ENCODE measurements at regions not wholly inside any gene's neighbourhood (a gene's known extent, or its start where the extent isn't known, plus 50 kb on each side); places are given as distances from the start of the nearest gene placed in this dataset.

- TF ChIP-seq CTCF (IDR thresholded peaks at IDR 0.05; ENCODE audit: low read depth, low read length), result no peak
- TF ChIP-seq POLR2A (IDR thresholded peaks at IDR 0.05; ENCODE audit: extremely low read depth, insufficient read length), result no peak
- no peak for TF ChIP-seq MYC (IDR thresholded peaks at IDR 0.05; ENCODE audit: low read depth, low read length)
- TF ChIP-seq MAX (IDR thresholded peaks at IDR 0.05; ENCODE audit: low read depth, low read length), result no peak
- H3K4me3 ChIP-seq (ENCODE audit: low read depth, low read length), result no peak overlapping the region
- DNase-seq (ENCODE audit: low read depth), result no peak
Observed at GRCh38 chr3:94887065-94887464, 824.2 kb downstream of the NSUN3 start.

GRCh38 chr3:94896994-94897393, 834.1 kb downstream of the NSUN3 start:
- DNase-seq (ENCODE audit: low read depth), result no peak
- no peak for TF ChIP-seq MYC (IDR thresholded peaks at IDR 0.05; ENCODE audit: low read depth, low read length)
- TF ChIP-seq POLR2A (IDR thresholded peaks at IDR 0.05; ENCODE audit: extremely low read depth, insufficient read length), result no peak
- no peak for TF ChIP-seq CTCF (IDR thresholded peaks at IDR 0.05; ENCODE audit: low read depth, low read length)
- TF ChIP-seq MAX (IDR thresholded peaks at IDR 0.05; ENCODE audit: low read depth, low read length), result no peak
- H3K4me3 ChIP-seq (ENCODE audit: low read depth, low read length), result no peak overlapping the region

- no peak for DNase-seq (ENCODE audit: low read depth)
- H3K4me3 ChIP-seq (ENCODE audit: low read depth, low read length), result no peak overlapping the region
- TF ChIP-seq MAX (IDR thresholded peaks at IDR 0.05; ENCODE audit: low read depth, low read length) (no peak), POLR2A (IDR thresholded peaks at IDR 0.05; ENCODE audit: extremely low read depth, insufficient read length) (no peak), MYC (IDR thresholded peaks at IDR 0.05; ENCODE audit: low read depth, low read length) (no peak), CTCF (IDR thresholded peaks at IDR 0.05; ENCODE audit: low read depth, low read length) (no peak)
Observed at GRCh38 chr3:94904156-94904674, 841.4 kb downstream of the NSUN3 start.

- TF ChIP-seq POLR2A (IDR thresholded peaks at IDR 0.05; ENCODE audit: extremely low read depth, insufficient read length) (no peak), MYC (IDR thresholded peaks at IDR 0.05; ENCODE audit: low read depth, low read length) (no peak), CTCF (IDR thresholded peaks at IDR 0.05; ENCODE audit: low read depth, low read length) (no peak), MAX (IDR thresholded peaks at IDR 0.05; ENCODE audit: low read depth, low read length) (no peak)
Observed at GRCh38 chr3:94909726-94910125, 846.9 kb downstream of the NSUN3 start.

GRCh38 chr3:94912656-94913055, 849.8 kb downstream of the NSUN3 start:
- no peak for DNase-seq (ENCODE audit: low read depth)
- H3K4me3 ChIP-seq (ENCODE audit: low read depth, low read length), result no peak overlapping the region
- no peak for TF ChIP-seq MAX (IDR thresholded peaks at IDR 0.05; ENCODE audit: low read depth, low read length)
- no peak for TF ChIP-seq MYC (IDR thresholded peaks at IDR 0.05; ENCODE audit: low read depth, low read length)
- TF ChIP-seq POLR2A (IDR thresholded peaks at IDR 0.05; ENCODE audit: extremely low read depth, insufficient read length), result no peak
- no peak for TF ChIP-seq CTCF (IDR thresholded peaks at IDR 0.05; ENCODE audit: low read depth, low read length)

More at GRCh38 chr3:94909726-94910125, 846.9 kb downstream of the NSUN3 start:
- no peak overlapping the region for H3K4me3 ChIP-seq (ENCODE audit: low read depth, low read length)
- DNase-seq (ENCODE audit: low read depth), result no peak
